Upper lobe of left lung (tissue), 4 donors: ENCODE measurements at regions not wholly inside any gene's neighbourhood (a gene's known extent, or its start where the extent isn't known, plus 50 kb on each side); places are given as distances from the start of the nearest gene placed in this dataset.

Experiments used
- CTCF ChIP-seq, 6 experiments: fragments of 450-650 bp in 4 of 6; fragments of 200-600 bp in 2 of 6; sonication (generic) in 2 of 6; IDR thresholded peaks; one replicate each; pipeline ENCODE4 v1.5.1; 2016 to 2019; ENCODE audit warnings: antibody characterized with exemption in 6 of 6
- EP300 ChIP-seq, 4 donors: sonication (generic); formaldehyde crosslinking; IDR thresholded peaks; one replicate each; pipeline ENCODE4 v1.5.1; 2017; ENCODE audit warnings: antibody characterized with exemption in 4 of 4, control low read depth in 2 of 4
- POLR2A ChIP-seq, 4 donors: fragments of 450-650 bp; IDR thresholded peaks; one replicate each; pipeline ENCODE4 v1.5.1; 2016 to 2017; ENCODE audit warnings: antibody characterized with exemption in 4 of 4, mild to moderate bottlenecking in 2 of 4
- POLR2AphosphoS5 ChIP-seq, 2 donors: sonication (generic); formaldehyde crosslinking; IDR thresholded peaks; one replicate each; pipeline ENCODE4 v1.5.1; 2017; ENCODE audit warnings: antibody characterized with exemption in 2 of 2

DNA sequence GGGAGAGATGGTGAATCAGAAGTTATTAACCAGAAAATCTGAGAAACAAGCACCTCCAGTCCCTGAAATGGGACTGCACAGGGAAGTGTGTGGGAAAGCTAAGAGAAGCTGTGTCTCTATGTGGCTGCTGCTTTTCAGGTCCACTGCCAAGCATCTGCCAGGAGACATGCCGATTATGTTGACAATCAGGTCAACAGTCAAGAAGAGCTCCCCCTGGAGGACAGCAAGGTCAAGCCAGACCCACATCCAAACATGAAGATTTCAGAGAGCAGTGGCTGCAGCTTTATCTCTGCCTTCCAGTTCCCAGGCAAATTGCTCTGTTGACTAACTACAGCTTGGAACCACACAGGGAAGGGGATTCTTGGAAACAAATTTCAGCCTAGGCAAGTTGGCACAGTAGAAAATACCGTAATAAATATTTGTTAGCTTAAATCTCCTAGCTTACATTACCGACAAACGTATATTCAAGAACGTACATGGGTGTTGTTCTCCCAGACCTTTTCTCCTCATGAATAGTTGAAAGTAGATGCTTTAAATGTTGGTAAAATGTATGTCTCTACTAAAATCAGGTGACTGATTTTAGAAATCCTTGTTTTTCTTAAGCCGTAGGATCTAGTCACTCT lies 394.5 kb upstream of the RARB start:
- TF ChIP-seq CTCF (IDR thresholded peaks at IDR 0.05) (peak; percentile 29 to 57 (median 36)), POLR2AphosphoS5 (IDR thresholded peaks at IDR 0.05) (peak in 1 of 2 donors; percentile 47), POLR2A (IDR thresholded peaks at IDR 0.05) (no peak), EP300 (IDR thresholded peaks at IDR 0.05) (no peak)
